NCI-H748 treated with DMSO at 0.1 percent for 48 hours (cell line): ENCODE measurements at regions not wholly inside any gene's neighbourhood (a gene's known extent, or its start where the extent isn't known, plus 50 kb on each side); places are given as distances from the start of the nearest gene placed in this dataset.
"Not testable (repeated sequence)": the region's sequence is repeated elsewhere in the genome, so short reads cannot be mapped to it uniquely, and the experiment has no call there.

Experiments
- DNase-seq: peaks from one replicate; lab custom pipeline; 2025; lab: John Stamatoyannopoulos, UW

GRCh38 chr11:123344790-123345357 is 85.2 kb upstream of the GRAMD1B start:
- DNase-seq: no peak

- not testable (repeated sequence) for DNase-seq
These were observed 85.9 kb upstream of the GRAMD1B start for GRCh38 chr11:123344188-123344587.

- no peak for DNase-seq
These were observed 90.9 kb upstream of the GRAMD1B start for GRCh38 chr11:123338997-123339752.

- no peak for DNase-seq
These were observed 91.7 kb upstream of the GRAMD1B start for GRCh38 chr11:123338266-123338800.

- DNase-seq: no peak
These were observed 95.1 kb upstream of the GRAMD1B start for GRCh38 chr11:123334925-123335324.

- DNase-seq: not testable (repeated sequence)
These were observed 97.5 kb upstream of the GRAMD1B start for GRCh38 chr11:123332577-123332976.

- no peak for DNase-seq
These were observed 99.1 kb upstream of the GRAMD1B start for GRCh38 chr11:123330948-123331347.

GRCh38 chr11:123330471-123330870 is 99.6 kb upstream of the GRAMD1B start:
- DNase-seq: no peak

- no peak for DNase-seq
These were observed 100.0 kb upstream of the GRAMD1B start for GRCh38 chr11:123330071-123330470.

- no peak for DNase-seq
These were observed 101.7 kb upstream of the GRAMD1B start for GRCh38 chr11:123328281-123328867.

- DNase-seq: no peak
These were observed 104.5 kb upstream of the GRAMD1B start for GRCh38 chr11:123325533-123325932.

GRCh38 chr11:123323568-123323967 is 106.5 kb upstream of the GRAMD1B start:
- no peak for DNase-seq

GRCh38 chr11:123321636-123322035 is 108.4 kb upstream of the GRAMD1B start:
- no peak for DNase-seq

- DNase-seq: no peak
These were observed 111.4 kb upstream of the GRAMD1B start for GRCh38 chr11:123318623-123319022.

GRCh38 chr11:123318132-123318531 is 111.9 kb upstream of the GRAMD1B start:
- not testable (repeated sequence) for DNase-seq

GRCh38 chr11:123316003-123316402 is 114.1 kb upstream of the GRAMD1B start:
- no peak for DNase-seq

GRCh38 chr11:123314972-123315371 is 115.1 kb upstream of the GRAMD1B start:
- no peak for DNase-seq

GRCh38 chr11:123313262-123313661 is 116.8 kb upstream of the GRAMD1B start:
- no peak for DNase-seq

GRCh38 chr11:123308077-123308476 is 113.0 kb upstream of the CLMP start:
- peak; percentile 2 for DNase-seq

GRCh38 chr11:123307276-123307675 is 112.2 kb upstream of the CLMP start:
- DNase-seq: no peak

- no peak for DNase-seq
These were observed 111.5 kb upstream of the CLMP start for GRCh38 chr11:123306531-123306930.

- DNase-seq: no peak
These were observed 110.7 kb upstream of the CLMP start for GRCh38 chr11:123305601-123306375.
